ENCODE measurements at regions not wholly inside any gene's neighbourhood (a gene's known extent, or its start where the extent isn't known, plus 50 kb on each side); places are given as distances from the start of the nearest gene placed in this dataset.

GRCh38 chr12:67394550-67394949, 125.4 kb downstream of the CAND1 start:
- TF ChIP-seq EGR1 (IDR thresholded peaks at IDR 0.05), result no peak
- no peak for TF ChIP-seq REST (IDR thresholded peaks at IDR 0.05; ENCODE audit: low read depth)
- no peak for TF ChIP-seq TEAD4 (IDR thresholded peaks at IDR 0.05)
- TF ChIP-seq EP300 (IDR thresholded peaks at IDR 0.05; ENCODE audit: borderline replicate concordance), result no peak
- TF ChIP-seq YY1 (IDR thresholded peaks at IDR 0.05; ENCODE audit: low read depth), result no peak
- no peak for TF ChIP-seq USF1 (IDR thresholded peaks at IDR 0.05)
- TF ChIP-seq NFIC (IDR thresholded peaks at IDR 0.05), result no peak
- TF ChIP-seq TAF1 (IDR thresholded peaks at IDR 0.05; ENCODE audit: low read depth), result no peak
- TF ChIP-seq CREB1 (IDR thresholded peaks at IDR 0.05; ENCODE audit: low read depth), result no peak
- no peak for TF ChIP-seq CEBPB (IDR thresholded peaks at IDR 0.05)
- TF ChIP-seq FOXM1 (IDR thresholded peaks at IDR 0.05; ENCODE audit: borderline replicate concordance, low read depth), result no peak

- TF ChIP-seq NFIC (IDR thresholded peaks at IDR 0.05) (no peak), EP300 (IDR thresholded peaks at IDR 0.05; ENCODE audit: borderline replicate concordance) (no peak), YY1 (IDR thresholded peaks at IDR 0.05; ENCODE audit: low read depth) (no peak), CEBPB (IDR thresholded peaks at IDR 0.05) (no peak)
Observed at GRCh38 chr12:67400742-67401141, 131.6 kb downstream of the CAND1 start.

GRCh38 chr12:67410246-67410645, 141.1 kb downstream of the CAND1 start:
- no peak for TF ChIP-seq EP300 (IDR thresholded peaks at IDR 0.05; ENCODE audit: borderline replicate concordance)

GRCh38 chr12:67410667-67411067, 141.5 kb downstream of the CAND1 start:
- no peak for TF ChIP-seq CREB1 (IDR thresholded peaks at IDR 0.05; ENCODE audit: low read depth)
- TF ChIP-seq TAF1 (IDR thresholded peaks at IDR 0.05; ENCODE audit: low read depth), result no peak
- TF ChIP-seq RAD21 (IDR thresholded peaks at IDR 0.05; ENCODE audit: low read depth), result no peak
- no peak for TF ChIP-seq EGR1 (IDR thresholded peaks at IDR 0.05)
- TF ChIP-seq TCF12 (IDR thresholded peaks at IDR 0.05; ENCODE audit: low read depth), result no peak
- no peak for TF ChIP-seq USF1 (IDR thresholded peaks at IDR 0.05)
- no peak for TF ChIP-seq EP300 (IDR thresholded peaks at IDR 0.05; ENCODE audit: borderline replicate concordance)
- no peak for TF ChIP-seq TEAD4 (IDR thresholded peaks at IDR 0.05)
- TF ChIP-seq REST (IDR thresholded peaks at IDR 0.05; ENCODE audit: low read depth), result no peak
- TF ChIP-seq CEBPB (IDR thresholded peaks at IDR 0.05), result no peak
- TF ChIP-seq YY1 (IDR thresholded peaks at IDR 0.05; ENCODE audit: low read depth), result no peak
- no peak for TF ChIP-seq NFIC (IDR thresholded peaks at IDR 0.05)
- TF ChIP-seq ZBTB7A (IDR thresholded peaks at IDR 0.05; ENCODE audit: low read depth), result no peak
- no peak for TF ChIP-seq MAX (IDR thresholded peaks at IDR 0.05)

- TF ChIP-seq REST (IDR thresholded peaks at IDR 0.05; ENCODE audit: low read depth), result no peak
- no peak for TF ChIP-seq EGR1 (IDR thresholded peaks at IDR 0.05)
- no peak for TF ChIP-seq TAF1 (IDR thresholded peaks at IDR 0.05; ENCODE audit: low read depth)
- TF ChIP-seq YY1 (IDR thresholded peaks at IDR 0.05; ENCODE audit: low read depth), result no peak
- no peak for TF ChIP-seq TEAD4 (IDR thresholded peaks at IDR 0.05)
- no peak for TF ChIP-seq CEBPB (IDR thresholded peaks at IDR 0.05)
Observed at GRCh38 chr12:67411562-67411961, 142.4 kb downstream of the CAND1 start.

- TF ChIP-seq TEAD4 (IDR thresholded peaks at IDR 0.05) (no peak), ZBTB7A (IDR thresholded peaks at IDR 0.05; ENCODE audit: low read depth) (no peak), RAD21 (IDR thresholded peaks at IDR 0.05; ENCODE audit: low read depth) (no peak), TAF1 (IDR thresholded peaks at IDR 0.05; ENCODE audit: low read depth) (no peak), FOXM1 (IDR thresholded peaks at IDR 0.05; ENCODE audit: borderline replicate concordance, low read depth) (no peak)
Observed at GRCh38 chr12:67413577-67413976, 144.4 kb downstream of the CAND1 start.

Measured in Ishikawa (cell line).